ENCODE measurements at regions not wholly inside any gene's neighbourhood (a gene's known extent, or its start where the extent isn't known, plus 50 kb on each side); places are given as distances from the start of the nearest gene placed in this dataset.

DNA sequence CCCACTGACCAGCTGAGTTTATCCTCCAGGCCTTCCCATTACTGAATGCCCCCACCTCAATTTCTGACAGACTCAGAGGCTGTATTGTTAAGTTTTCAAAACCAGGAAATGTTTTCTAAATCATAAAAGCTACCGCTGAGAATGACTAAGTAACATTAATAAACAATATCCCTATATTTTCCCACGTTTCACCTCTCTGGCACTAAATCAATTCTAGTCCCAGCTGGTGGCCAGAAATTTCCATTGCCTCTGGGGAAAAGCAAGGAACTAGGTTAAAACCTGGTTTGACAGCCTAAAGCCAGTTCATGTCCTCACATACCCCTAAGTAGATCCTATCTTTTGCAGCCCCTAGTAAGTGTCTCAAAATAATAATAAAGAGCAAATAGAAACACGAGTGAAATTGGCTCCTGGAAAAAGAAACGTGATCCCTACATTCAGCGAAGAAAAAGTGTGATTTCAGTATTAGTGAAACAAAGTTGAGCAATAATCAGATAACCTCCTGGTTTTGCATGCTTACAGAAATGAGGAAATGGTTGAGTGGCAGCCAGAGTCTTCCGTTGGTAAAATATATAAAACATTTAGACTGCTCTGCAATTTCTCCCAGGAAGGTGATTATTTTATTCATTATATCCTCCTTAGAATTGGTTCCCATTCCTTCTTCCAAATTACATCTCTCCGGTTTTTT lies 110.9 kb downstream of the ESM1 start:
- ATAC-seq (no peak), DNase-seq (no peak)
- Histone ChIP-seq H3K27me3 (ENCODE audit: control insufficient read depth, insufficient read depth, low read length) (no peaks in the 10 kb centered on the region), H3K36me3 (ENCODE audit: control insufficient read depth, insufficient read depth, low read length) (no peaks in the 10 kb centered on the region), H3K4me3 (ENCODE audit: low read length) (no peak overlapping the region), H3K4me1 (ENCODE audit: control insufficient read depth, insufficient read depth, low read length) (no peaks in the 10 kb centered on the region), H3K9me3 (ENCODE audit: control insufficient read depth, insufficient read depth, low read length) (no peaks in the 10 kb centered on the region), H3K27ac (ENCODE audit: low read length) (no peak overlapping the region)
- TF ChIP-seq, protein P1, sequence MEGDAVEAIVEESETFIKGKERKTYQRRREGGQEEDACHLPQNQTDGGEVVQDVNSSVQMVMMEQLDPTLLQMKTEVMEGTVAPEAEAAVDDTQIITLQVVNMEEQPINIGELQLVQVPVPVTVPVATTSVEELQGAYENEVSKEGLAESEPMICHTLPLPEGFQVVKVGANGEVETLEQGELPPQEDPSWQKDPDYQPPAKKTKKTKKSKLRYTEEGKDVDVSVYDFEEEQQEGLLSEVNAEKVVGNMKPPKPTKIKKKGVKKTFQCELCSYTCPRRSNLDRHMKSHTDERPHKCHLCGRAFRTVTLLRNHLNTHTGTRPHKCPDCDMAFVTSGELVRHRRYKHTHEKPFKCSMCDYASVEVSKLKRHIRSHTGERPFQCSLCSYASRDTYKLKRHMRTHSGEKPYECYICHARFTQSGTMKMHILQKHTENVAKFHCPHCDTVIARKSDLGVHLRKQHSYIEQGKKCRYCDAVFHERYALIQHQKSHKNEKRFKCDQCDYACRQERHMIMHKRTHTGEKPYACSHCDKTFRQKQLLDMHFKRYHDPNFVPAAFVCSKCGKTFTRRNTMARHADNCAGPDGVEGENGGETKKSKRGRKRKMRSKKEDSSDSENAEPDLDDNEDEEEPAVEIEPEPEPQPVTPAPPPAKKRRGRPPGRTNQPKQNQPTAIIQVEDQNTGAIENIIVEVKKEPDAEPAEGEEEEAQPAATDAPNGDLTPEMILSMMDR (IDR thresholded peaks at IDR 0.05) = no peak
- no peaks in the 10 kb centered on the region for H3K36me3 Mint-ChIP-seq
- intact Hi-C loops (cut with micrococcal nuclease) = no loop called here
- H3K4me1 Mint-ChIP-seq = no peaks in the 10 kb centered on the region
- H3K27me3 Mint-ChIP-seq (ENCODE audit: low read depth in 2 of 2) = peaks cover 9 to 38% of the 10 kb centered on the region in 2 donors
- 21% methylated on average over 5 of the region's 7 CpGs for WGBS (ENCODE audit: insufficient coverage)
- no peak overlapping the region for H3K4me3 Mint-ChIP-seq
- no peaks in the 10 kb centered on the region for H3K9me3 Mint-ChIP-seq
- H3K27ac Mint-ChIP-seq = no peak overlapping the region

DNA sequence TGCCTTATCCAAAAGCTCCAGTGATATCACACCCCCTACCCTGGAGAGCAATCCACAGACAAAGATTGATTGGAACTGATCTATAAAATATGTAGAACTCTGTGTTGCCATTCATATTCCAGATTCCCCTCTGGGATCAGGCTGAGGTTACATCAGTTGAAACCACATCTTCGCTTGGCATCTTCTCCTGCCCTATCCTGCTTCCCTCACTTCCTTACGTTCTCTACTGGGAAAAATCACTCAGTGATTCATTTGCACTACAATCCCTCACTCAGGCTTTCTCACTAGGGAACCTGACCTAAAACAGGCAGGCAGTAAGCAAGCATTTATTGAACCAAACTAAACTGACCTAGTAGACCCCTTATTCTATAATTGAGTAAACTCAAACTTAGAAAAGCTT lies 111.7 kb downstream of the ESM1 start:
- no peak overlapping the region for H3K27ac ChIP-seq (ENCODE audit: low read length)
- peaks cover 9 to 44% of the 10 kb centered on the region in 2 donors for H3K27me3 Mint-ChIP-seq (ENCODE audit: low read depth in 2 of 2)
- DNase-seq (no peak), ATAC-seq (no peak)
- no peak overlapping the region for H3K4me3 Mint-ChIP-seq
- no peaks in the 10 kb centered on the region for H3K9me3 ChIP-seq (ENCODE audit: control insufficient read depth, insufficient read depth, low read length)
- TF ChIP-seq, protein P1 (IDR thresholded peaks at IDR 0.05) = no peak
- intact Hi-C loops (cut with micrococcal nuclease) = no loop called here
- H3K4me3 ChIP-seq (ENCODE audit: low read length) = no peak overlapping the region
- no peaks in the 10 kb centered on the region for H3K36me3 Mint-ChIP-seq
- H3K27me3 ChIP-seq (ENCODE audit: control insufficient read depth, insufficient read depth, low read length) = no peaks in the 10 kb centered on the region
- WGBS (ENCODE audit: insufficient coverage) = 91% methylated on average over 2 of the region's 2 CpGs
- no peak overlapping the region for H3K27ac Mint-ChIP-seq
- no peaks in the 10 kb centered on the region for H3K4me1 ChIP-seq (ENCODE audit: control insufficient read depth, insufficient read depth, low read length)
- H3K4me1 Mint-ChIP-seq = no peaks in the 10 kb centered on the region
- H3K9me3 Mint-ChIP-seq = no peaks in the 10 kb centered on the region
- H3K36me3 ChIP-seq (ENCODE audit: control insufficient read depth, insufficient read depth, low read length) = no peaks in the 10 kb centered on the region

DNA sequence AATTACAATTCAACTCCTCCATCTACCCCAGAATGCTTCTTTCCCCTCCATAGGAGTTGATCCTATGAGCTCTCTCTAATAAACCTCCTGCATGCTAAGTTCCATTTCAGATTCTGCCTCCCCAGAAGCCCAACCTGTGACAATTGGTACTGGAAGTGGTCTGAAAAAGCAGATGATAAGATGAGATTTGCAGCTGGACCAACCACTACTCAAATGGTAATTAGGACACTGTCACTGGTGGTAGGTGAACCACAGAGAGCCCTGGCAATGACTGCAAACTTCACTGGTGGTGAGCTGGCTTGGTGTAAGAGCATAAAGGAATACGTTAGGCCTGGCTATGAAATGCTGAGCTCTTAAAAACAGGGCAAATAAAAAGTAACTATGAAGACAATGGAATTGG lies 112.6 kb downstream of the ESM1 start:
- no peak for DNase-seq
- Histone ChIP-seq H3K27me3 (ENCODE audit: control insufficient read depth, insufficient read depth, low read length) (no peaks in the 10 kb centered on the region), H3K4me3 (ENCODE audit: low read length) (no peak overlapping the region), H3K36me3 (ENCODE audit: control insufficient read depth, insufficient read depth, low read length) (no peaks in the 10 kb centered on the region), H3K27ac (ENCODE audit: low read length) (no peak overlapping the region), H3K4me1 (ENCODE audit: control insufficient read depth, insufficient read depth, low read length) (no peaks in the 10 kb centered on the region), H3K9me3 (ENCODE audit: control insufficient read depth, insufficient read depth, low read length) (no peaks in the 10 kb centered on the region)
- H3K27me3 Mint-ChIP-seq (ENCODE audit: low read depth in 2 of 2) = peaks cover 11 to 44% of the 10 kb centered on the region in 2 donors
- TF ChIP-seq, protein P1 (IDR thresholded peaks at IDR 0.05) = no peak
- no peak overlapping the region for H3K27ac Mint-ChIP-seq
- WGBS (ENCODE audit: insufficient coverage) = 42% methylated on average over 1 of the region's 1 CpG
- intact Hi-C loops (cut with micrococcal nuclease) = no loop called here
- H3K4me1 Mint-ChIP-seq = no peaks in the 10 kb centered on the region
- H3K4me3 Mint-ChIP-seq = no peak overlapping the region
- H3K36me3 Mint-ChIP-seq = no peaks in the 10 kb centered on the region
- peak in 1 of 3 donors; percentile 28 for ATAC-seq
- no peaks in the 10 kb centered on the region for H3K9me3 Mint-ChIP-seq

DNA sequence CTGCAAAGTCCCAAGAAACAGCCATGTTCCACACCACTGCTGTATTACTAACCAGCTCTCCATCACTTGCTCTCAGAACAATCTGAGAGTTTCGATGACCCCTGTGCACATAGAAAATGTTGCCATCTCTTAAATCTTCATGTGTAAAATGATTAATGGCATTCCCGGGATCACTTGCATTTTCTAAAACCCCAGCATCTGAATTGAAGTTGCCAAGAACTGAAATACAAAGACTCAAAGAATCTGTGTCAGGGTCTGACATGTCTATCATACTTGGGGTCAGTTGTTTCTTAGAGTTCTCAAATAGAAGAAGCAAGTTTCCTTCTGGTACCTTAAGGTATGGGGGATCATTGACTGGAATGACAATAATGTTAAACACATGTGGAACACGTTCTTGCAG lies 115.1 kb downstream of the ESM1 start:
- H3K4me1 ChIP-seq (ENCODE audit: control insufficient read depth, insufficient read depth, low read length) = no peaks in the 10 kb centered on the region
- no peaks in the 10 kb centered on the region for H3K9me3 Mint-ChIP-seq
- TF ChIP-seq, protein P1 (IDR thresholded peaks at IDR 0.05) = no peak
- no peaks in the 10 kb centered on the region for H3K27me3 ChIP-seq (ENCODE audit: control insufficient read depth, insufficient read depth, low read length)
- H3K27me3 Mint-ChIP-seq (ENCODE audit: low read depth in 2 of 2) = peaks cover 4 to 44% of the 10 kb centered on the region in 2 donors
- no peak overlapping the region for H3K27ac Mint-ChIP-seq
- no peak for ATAC-seq
- no peak for DNase-seq
- H3K27ac ChIP-seq (ENCODE audit: low read length) = no peak overlapping the region
- no peaks in the 10 kb centered on the region for H3K9me3 ChIP-seq (ENCODE audit: control insufficient read depth, insufficient read depth, low read length)
- no peaks in the 10 kb centered on the region for H3K36me3 ChIP-seq (ENCODE audit: control insufficient read depth, insufficient read depth, low read length)
- H3K36me3 Mint-ChIP-seq = no peaks in the 10 kb centered on the region
- 85% methylated on average over 3 of the region's 3 CpGs for WGBS (ENCODE audit: insufficient coverage)
- no peak overlapping the region for H3K4me3 Mint-ChIP-seq
- H3K4me1 Mint-ChIP-seq = peaks cover 4 to 8% of the 10 kb centered on the region in 2 donors
- intact Hi-C loops (cut with micrococcal nuclease) = no loop called here
- H3K4me3 ChIP-seq (ENCODE audit: low read length) = no peak overlapping the region
